Stimulated activated naive CD8-positive, alpha-beta T cell treated with anti-CD3 and anti-CD28 coated beads, Interleukin-15, Interleukin-2, amounts not matched to agents 100 ng/mL and 50 ng/mL, for 24 hours (primary cell): ENCODE measurements at regions not wholly inside any gene's neighbourhood (a gene's known extent, or its start where the extent isn't known, plus 50 kb on each side); places are given as distances from the start of the nearest gene placed in this dataset.
"Not testable (repeated sequence)": the region's sequence is repeated elsewhere in the genome, so short reads cannot be mapped to it uniquely, and the experiment has no call there.

Experiments used
- H3K27ac Mint-ChIP-seq: one replicate; pipeline ENCODE4 v1.8.0; 2021; ENCODE audit warnings: mild to moderate bottlenecking, mixed read lengths
- H3K27me3 Mint-ChIP-seq: one replicate; pipeline ENCODE4 v1.8.0; 2021; ENCODE audit warnings: mixed read lengths
- H3K36me3 Mint-ChIP-seq: one replicate; pipeline ENCODE4 v1.8.0; 2021; ENCODE audit warnings: low read depth, mixed read lengths
- H3K4me1 Mint-ChIP-seq: one replicate; pipeline ENCODE4 v1.8.0; 2021; ENCODE audit warnings: low read depth, mixed read lengths
- H3K4me3 Mint-ChIP-seq: one replicate; pipeline ENCODE4 v1.8.0; 2021; ENCODE audit warnings: mild to moderate bottlenecking, mixed read lengths
- H3K9me3 Mint-ChIP-seq: one replicate; pipeline ENCODE4 v1.8.0; 2021; ENCODE audit warnings: mixed read lengths

GRCh38 chr14:103232831-103233319, 101.2 kb upstream of the EIF5 start:
- H3K4me1 Mint-ChIP-seq: no peaks in the 10 kb centered on the region
- H3K9me3 Mint-ChIP-seq: peaks cover 9% of the 10 kb centered on the region
- no peaks in the 10 kb centered on the region for H3K36me3 Mint-ChIP-seq

GRCh38 chr14:103233328-103233727, 100.7 kb upstream of the EIF5 start:
- Mint-ChIP-seq H3K27me3 (peaks cover 25% of the 10 kb centered on the region), H3K4me3 (no peak overlapping the region), H3K4me1 (no peaks in the 10 kb centered on the region), H3K36me3 (peaks cover 4% of the 10 kb centered on the region), H3K9me3 (peaks cover 13% of the 10 kb centered on the region), H3K27ac (no peak overlapping the region)

More at GRCh38 chr14:103232831-103233319, 101.2 kb upstream of the EIF5 start:
- Mint-ChIP-seq H3K27ac (no peak overlapping the region), H3K4me3 (no peak overlapping the region), H3K27me3 (peaks cover 25% of the 10 kb centered on the region)

GRCh38 chr14:103234826-103235225, 99.2 kb upstream of the EIF5 start:
- not testable (repeated sequence) for H3K4me1 Mint-ChIP-seq

GRCh38 chr14:103235506-103235905, 98.5 kb upstream of the EIF5 start:
- H3K36me3 Mint-ChIP-seq, H3K4me3 Mint-ChIP-seq, H3K27ac Mint-ChIP-seq, H3K4me1 Mint-ChIP-seq: not testable (repeated sequence)
- Mint-ChIP-seq H3K27me3 (peaks cover 25% of the 10 kb centered on the region), H3K9me3 (peaks cover 15% of the 10 kb centered on the region)

More at GRCh38 chr14:103234826-103235225, 99.2 kb upstream of the EIF5 start:
- H3K36me3 Mint-ChIP-seq, H3K27ac Mint-ChIP-seq, H3K4me3 Mint-ChIP-seq: not testable (repeated sequence)
- Mint-ChIP-seq H3K9me3 (peaks cover 15% of the 10 kb centered on the region), H3K27me3 (peaks cover 25% of the 10 kb centered on the region)

GRCh38 chr14:103239751-103240150, 94.3 kb upstream of the EIF5 start:
- peaks cover 6% of the 10 kb centered on the region for H3K36me3 Mint-ChIP-seq
- peaks cover 15% of the 10 kb centered on the region for H3K9me3 Mint-ChIP-seq

GRCh38 chr14:103241531-103241930, 92.5 kb upstream of the EIF5 start:
- no peak overlapping the region for H3K4me3 Mint-ChIP-seq
- H3K4me1 Mint-ChIP-seq: no peaks in the 10 kb centered on the region
- peaks cover 22% of the 10 kb centered on the region for H3K27me3 Mint-ChIP-seq
- peaks cover 11% of the 10 kb centered on the region for H3K9me3 Mint-ChIP-seq
- H3K27ac Mint-ChIP-seq: no peak overlapping the region
- peaks cover 6% of the 10 kb centered on the region for H3K36me3 Mint-ChIP-seq

More at GRCh38 chr14:103239751-103240150, 94.3 kb upstream of the EIF5 start:
- Mint-ChIP-seq H3K4me3 (no peak overlapping the region), H3K27ac (no peak overlapping the region), H3K4me1 (no peaks in the 10 kb centered on the region), H3K27me3 (peaks cover 31% of the 10 kb centered on the region)

- Mint-ChIP-seq H3K9me3 (no peaks in the 10 kb centered on the region), H3K27me3 (peaks cover 22% of the 10 kb centered on the region), H3K27ac (no peak overlapping the region), H3K4me3 (no peak overlapping the region), H3K4me1 (no peaks in the 10 kb centered on the region), H3K36me3 (no peaks in the 10 kb centered on the region)
Observed at GRCh38 chr14:103243764-103244737, 90.0 kb upstream of the EIF5 start.

GRCh38 chr14:103245624-103246031, 88.4 kb upstream of the EIF5 start:
- not testable (repeated sequence) for H3K27ac Mint-ChIP-seq, H3K4me1 Mint-ChIP-seq, H3K9me3 Mint-ChIP-seq, H3K36me3 Mint-ChIP-seq, H3K4me3 Mint-ChIP-seq
- peaks cover 29% of the 10 kb centered on the region for H3K27me3 Mint-ChIP-seq

GRCh38 chr14:103246070-103246469, 88.0 kb upstream of the EIF5 start:
- no peaks in the 10 kb centered on the region for H3K9me3 Mint-ChIP-seq
- no peaks in the 10 kb centered on the region for H3K4me1 Mint-ChIP-seq
- H3K36me3 Mint-ChIP-seq: no peaks in the 10 kb centered on the region
- H3K27ac Mint-ChIP-seq: no peak overlapping the region
- H3K4me3 Mint-ChIP-seq: no peak overlapping the region
- H3K27me3 Mint-ChIP-seq: peaks cover 29% of the 10 kb centered on the region

- Mint-ChIP-seq H3K27ac (no peak overlapping the region), H3K4me3 (no peak overlapping the region), H3K9me3 (no peaks in the 10 kb centered on the region), H3K36me3 (no peaks in the 10 kb centered on the region), H3K27me3 (peaks cover 34% of the 10 kb centered on the region), H3K4me1 (no peaks in the 10 kb centered on the region)
Observed at GRCh38 chr14:103247169-103247606, 86.8 kb upstream of the EIF5 start.

GRCh38 chr14:103250181-103250580, 83.9 kb upstream of the EIF5 start:
- Mint-ChIP-seq H3K4me3 (no peak overlapping the region), H3K27me3 (peaks cover 21% of the 10 kb centered on the region), H3K27ac (no peak overlapping the region), H3K36me3 (no peaks in the 10 kb centered on the region), H3K4me1 (no peaks in the 10 kb centered on the region), H3K9me3 (no peaks in the 10 kb centered on the region)

- no peak overlapping the region for H3K4me3 Mint-ChIP-seq
- H3K36me3 Mint-ChIP-seq: no peaks in the 10 kb centered on the region
- no peaks in the 10 kb centered on the region for H3K9me3 Mint-ChIP-seq
- H3K27ac Mint-ChIP-seq: no peak overlapping the region
- H3K27me3 Mint-ChIP-seq: peaks cover 21% of the 10 kb centered on the region
- H3K4me1 Mint-ChIP-seq: no peaks in the 10 kb centered on the region
Observed at GRCh38 chr14:103250874-103251273, 83.2 kb upstream of the EIF5 start.

GRCh38 chr14:103255555-103255954, 78.5 kb upstream of the EIF5 start:
- H3K27me3 Mint-ChIP-seq: peaks cover 16% of the 10 kb centered on the region
- H3K4me1 Mint-ChIP-seq: peaks cover 3% of the 10 kb centered on the region
- H3K27ac Mint-ChIP-seq: no peak overlapping the region
- H3K4me3 Mint-ChIP-seq: no peak overlapping the region
- no peaks in the 10 kb centered on the region for H3K36me3 Mint-ChIP-seq
- H3K9me3 Mint-ChIP-seq: no peaks in the 10 kb centered on the region

GRCh38 chr14:103256406-103256805, 77.6 kb upstream of the EIF5 start:
- no peak overlapping the region for H3K27ac Mint-ChIP-seq
- H3K4me3 Mint-ChIP-seq: no peak overlapping the region
- H3K4me1 Mint-ChIP-seq: peaks cover 9% of the 10 kb centered on the region
- H3K9me3 Mint-ChIP-seq: no peaks in the 10 kb centered on the region
- H3K36me3 Mint-ChIP-seq: no peaks in the 10 kb centered on the region
- peaks cover 16% of the 10 kb centered on the region for H3K27me3 Mint-ChIP-seq

- H3K4me1 Mint-ChIP-seq: peaks cover 9% of the 10 kb centered on the region
- no peak overlapping the region for H3K27ac Mint-ChIP-seq
- H3K36me3 Mint-ChIP-seq: no peaks in the 10 kb centered on the region
- no peaks in the 10 kb centered on the region for H3K9me3 Mint-ChIP-seq
- H3K4me3 Mint-ChIP-seq: no peak overlapping the region
- peaks cover 12% of the 10 kb centered on the region for H3K27me3 Mint-ChIP-seq
Observed at GRCh38 chr14:103257211-103257962, 76.7 kb upstream of the EIF5 start.
